D721Med (cell line): ENCODE measurements at regions not wholly inside any gene's neighbourhood (a gene's known extent, or its start where the extent isn't known, plus 50 kb on each side); places are given as distances from the start of the nearest gene placed in this dataset.

ENCODE experiments used
- DNase-seq: peaks from one replicate; pipeline ENCODE4 v3.0.0; 2011; ENCODE audit warnings: low spot score; ENCODE audit not compliant: insufficient read length
- FAIRE-seq: peaks from 2 replicates; lab custom pipeline; 2011; peaks lifted over from hg19 to GRCh38; lab: Jason Lieb, UNC
- TF ChIP-seq, protein P1 (sequence below): IDR thresholded peaks from 2 replicates; pipeline ENCODE4 v1.5.1; 2012; ENCODE audit warnings: mild to moderate bottlenecking, control low read depth; ENCODE audit not compliant: insufficient read depth; ENCODE audit errors: missing control alignments

DNA sequence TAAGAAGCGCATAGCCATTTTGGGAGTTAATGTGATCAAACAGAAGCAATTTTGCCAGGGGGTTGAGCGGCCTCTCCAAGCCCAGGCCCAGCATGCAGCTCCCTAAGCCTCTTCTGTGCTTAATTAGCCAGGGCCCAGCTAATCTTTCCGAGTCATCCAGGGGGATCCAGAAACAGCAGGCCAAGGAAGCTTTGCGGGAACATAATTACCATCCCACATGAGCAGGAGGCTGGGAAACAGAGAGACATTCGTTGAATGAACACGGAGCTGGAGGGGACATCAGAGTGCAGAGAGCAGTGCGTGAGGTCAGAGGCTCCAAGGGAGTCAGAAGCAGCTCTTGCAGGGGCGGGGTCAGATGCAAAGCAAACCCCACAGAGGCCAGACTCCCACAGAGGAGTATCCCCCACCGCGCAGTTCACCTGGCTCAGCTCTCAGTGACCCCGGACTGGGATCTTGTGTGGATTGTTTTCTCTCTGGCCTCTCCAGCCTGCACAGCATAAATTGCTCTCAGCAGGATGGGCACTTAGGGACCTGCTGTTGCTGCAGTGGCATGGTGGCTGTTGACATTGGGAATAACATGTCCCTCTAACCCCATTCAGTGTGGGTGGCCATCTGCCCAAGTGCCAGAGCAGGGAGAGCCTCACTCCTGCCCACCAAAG lies 657.4 kb downstream of the AJAP1 start:
- TF ChIP-seq, protein P1, sequence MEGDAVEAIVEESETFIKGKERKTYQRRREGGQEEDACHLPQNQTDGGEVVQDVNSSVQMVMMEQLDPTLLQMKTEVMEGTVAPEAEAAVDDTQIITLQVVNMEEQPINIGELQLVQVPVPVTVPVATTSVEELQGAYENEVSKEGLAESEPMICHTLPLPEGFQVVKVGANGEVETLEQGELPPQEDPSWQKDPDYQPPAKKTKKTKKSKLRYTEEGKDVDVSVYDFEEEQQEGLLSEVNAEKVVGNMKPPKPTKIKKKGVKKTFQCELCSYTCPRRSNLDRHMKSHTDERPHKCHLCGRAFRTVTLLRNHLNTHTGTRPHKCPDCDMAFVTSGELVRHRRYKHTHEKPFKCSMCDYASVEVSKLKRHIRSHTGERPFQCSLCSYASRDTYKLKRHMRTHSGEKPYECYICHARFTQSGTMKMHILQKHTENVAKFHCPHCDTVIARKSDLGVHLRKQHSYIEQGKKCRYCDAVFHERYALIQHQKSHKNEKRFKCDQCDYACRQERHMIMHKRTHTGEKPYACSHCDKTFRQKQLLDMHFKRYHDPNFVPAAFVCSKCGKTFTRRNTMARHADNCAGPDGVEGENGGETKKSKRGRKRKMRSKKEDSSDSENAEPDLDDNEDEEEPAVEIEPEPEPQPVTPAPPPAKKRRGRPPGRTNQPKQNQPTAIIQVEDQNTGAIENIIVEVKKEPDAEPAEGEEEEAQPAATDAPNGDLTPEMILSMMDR: no peak
- peak; percentile 48 for DNase-seq
- no peak for FAIRE-seq

DNA sequence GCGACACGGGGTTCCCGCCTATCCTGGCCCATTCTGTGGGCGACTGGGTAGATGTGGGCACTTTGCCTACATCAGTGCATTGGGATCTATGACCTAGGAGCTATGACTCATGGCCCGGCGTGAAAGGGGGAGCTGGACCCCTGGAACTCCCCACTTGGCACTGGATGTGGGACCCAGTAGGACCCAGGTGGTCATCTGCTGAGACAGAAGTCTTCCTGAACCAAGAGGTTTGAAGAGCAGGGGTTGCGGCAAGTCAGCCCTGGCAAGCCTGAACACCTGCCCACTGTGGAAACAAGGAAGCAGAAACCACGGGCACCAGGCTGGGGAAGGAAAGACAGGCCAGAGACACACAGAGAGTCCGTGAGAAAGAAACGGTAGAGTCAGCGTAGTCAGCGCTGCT lies 656.7 kb downstream of the AJAP1 start:
- TF ChIP-seq, protein P1: no peak
- FAIRE-seq: no peak

DNA sequence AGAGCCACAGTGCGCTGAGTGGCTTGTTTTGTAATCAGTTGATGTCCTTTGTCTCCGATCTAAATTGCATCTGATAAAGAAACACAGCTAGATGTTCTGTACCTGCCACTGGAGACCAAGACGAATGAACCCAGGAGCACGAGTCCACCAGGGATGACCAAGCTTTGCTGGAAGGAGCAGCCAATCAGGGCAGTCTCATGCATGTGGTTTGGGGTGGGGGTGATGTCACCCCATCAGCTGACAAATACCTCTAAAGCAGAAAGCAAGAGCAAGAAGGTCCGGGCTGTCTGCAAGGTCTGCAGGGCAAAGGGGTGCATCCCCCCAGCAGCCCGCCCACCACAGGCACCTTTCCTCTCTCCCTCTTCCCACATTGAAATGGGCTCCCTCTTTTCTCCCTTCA lies 653.8 kb downstream of the AJAP1 start:
- FAIRE-seq (no peak), DNase-seq (no peak)
- TF ChIP-seq, protein P1: no peak

More for the DNA sequence above, 656.7 kb downstream of the AJAP1 start:
- no peak for DNase-seq

DNA sequence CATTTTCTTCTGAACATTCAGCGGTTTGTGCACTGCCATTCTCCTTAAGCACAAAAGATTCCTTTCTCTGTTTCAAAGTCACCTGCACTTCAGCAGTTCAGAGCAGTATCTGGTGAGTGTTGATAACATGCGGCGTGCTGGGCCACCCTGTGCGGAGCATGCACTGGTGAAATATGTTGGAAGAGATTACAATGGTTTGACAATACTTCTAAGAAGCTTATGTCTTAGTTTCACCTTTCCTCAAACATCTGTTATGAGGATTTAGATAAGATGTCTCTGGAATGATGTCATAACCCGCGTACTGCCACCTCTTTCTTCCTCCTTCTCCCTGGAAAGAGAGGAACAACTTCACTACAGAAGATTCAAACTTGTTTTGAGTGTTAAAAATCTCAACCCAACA lies 650.3 kb downstream of the AJAP1 start:
- DNase-seq (no peak), FAIRE-seq (peak; percentile 11)
- TF ChIP-seq, protein P1: no peak

DNA sequence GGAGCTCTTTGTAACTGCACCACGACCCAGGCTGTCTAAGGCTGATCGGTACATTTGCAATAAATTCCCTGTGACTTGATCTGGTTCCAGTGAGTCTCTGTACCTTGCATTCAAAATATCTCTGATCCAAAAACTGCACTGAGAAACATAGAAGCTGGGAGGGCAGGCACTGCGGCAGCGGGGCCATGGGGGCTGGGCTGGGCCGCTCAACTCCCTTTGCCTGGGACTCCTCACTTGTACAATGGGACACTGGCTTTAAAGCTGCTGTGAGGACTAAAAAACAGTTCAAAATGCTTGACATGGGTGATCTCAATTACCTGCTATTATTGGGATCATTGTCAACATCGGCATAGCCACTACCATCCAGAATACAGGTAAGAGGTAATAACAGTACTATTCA lies 644.0 kb downstream of the AJAP1 start:
- FAIRE-seq: no peak
- DNase-seq: no peak

DNA sequence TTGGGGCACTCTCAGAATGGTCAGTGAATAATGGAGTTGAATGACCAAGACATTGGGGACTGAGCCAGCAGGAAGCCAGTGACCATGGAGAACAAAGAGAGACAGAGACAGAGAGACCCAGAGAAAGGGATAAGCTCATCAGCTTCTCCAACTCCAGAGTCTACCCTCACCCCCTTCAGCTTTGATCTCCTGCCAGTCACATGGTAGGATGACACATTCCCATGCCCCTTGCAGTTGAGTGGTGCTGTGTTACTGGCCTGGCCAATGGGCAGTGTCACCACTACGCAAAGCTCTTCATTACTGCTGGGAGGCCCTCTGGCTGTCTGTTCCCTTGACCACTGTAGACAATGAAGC lies 643.5 kb downstream of the AJAP1 start:
- DNase-seq (no peak), FAIRE-seq (no peak)
- TF ChIP-seq, protein P1: no peak

More for the DNA sequence above, 644.0 kb downstream of the AJAP1 start:
- TF ChIP-seq, protein P1: no peak

DNA sequence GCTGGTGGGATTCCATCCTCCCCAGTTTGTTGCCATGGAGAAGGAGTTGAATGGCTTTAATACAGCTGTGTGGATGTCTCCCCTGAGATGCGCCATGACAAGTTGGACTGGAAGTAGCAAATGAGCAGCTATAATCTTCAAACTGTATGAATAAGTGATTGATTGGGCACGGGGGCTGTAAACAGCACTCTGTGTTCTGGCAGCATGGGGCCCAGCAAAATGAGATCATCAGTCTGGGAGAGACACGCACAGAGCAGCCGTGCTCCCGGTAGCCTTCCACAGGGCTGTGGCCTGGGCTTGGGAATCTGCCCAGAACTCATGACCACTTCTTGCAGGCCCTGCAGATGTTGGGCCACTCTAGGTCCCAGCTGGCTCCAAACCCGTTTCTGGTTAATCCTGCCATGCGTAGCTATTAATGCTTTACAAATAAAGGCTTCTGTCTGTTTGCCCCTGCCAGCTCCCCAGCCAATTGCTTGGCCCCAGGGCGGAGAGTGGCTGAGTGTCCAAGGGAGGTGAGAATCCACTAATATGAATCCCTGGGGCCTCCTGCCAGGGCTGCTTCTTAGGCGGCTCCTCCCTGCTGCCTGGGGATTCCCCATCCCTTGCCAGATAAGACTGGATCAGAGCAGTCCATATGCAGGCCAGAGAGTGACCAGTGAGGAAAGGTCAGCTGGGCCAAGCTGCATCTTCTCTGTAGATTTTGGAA lies 642.9 kb downstream of the AJAP1 start:
- TF ChIP-seq, protein P1: no peak
- DNase-seq (no peak), FAIRE-seq (no peak)
